GM23338 (cell line): ENCODE measurements at regions not wholly inside any gene's neighbourhood (a gene's known extent, or its start where the extent isn't known, plus 50 kb on each side); places are given as distances from the start of the nearest gene placed in this dataset.
A peak's percentile ranks its signal among the peaks of the same experiment; 100 is the strongest.

Experiments
- ATAC-seq: fragments of 200-7000 bp; cut with Tn5 transposase; 3 replicates; pipeline ENCODE4 v1.9.1; 2020
- DNase-seq: peaks from one replicate; pipeline ENCODE4 v3.0.0-alpha.2; 2015; ENCODE audit warnings: low spot score
- H2AFZ ChIP-seq: fragments of 200-600 bp; sonication (generic); 2 replicates; pipeline ENCODE4 v1.8.0; 2016; ENCODE audit warnings: antibody characterized with exemption, mild to moderate bottlenecking, moderate library complexity
- H3F3A ChIP-seq: fragments of 200-600 bp; sonication (generic); replicated peaks from 2 replicates; pipeline ENCODE4 v1.8.0; 2017; ENCODE audit warnings: antibody characterized with exemption, mixed run types, low read depth
- H3K27ac ChIP-seq: fragments of 200-600 bp; sonication (generic); 2 replicates; pipeline ENCODE4 v1.6.1; 2016; ENCODE audit warnings: low read depth
- H3K27me3 ChIP-seq: fragments of 200-600 bp; sonication (generic); 2 replicates; pipeline ENCODE4 v1.8.0; 2016; ENCODE audit warnings: mild to moderate bottlenecking, mixed run types, moderate library complexity; ENCODE audit not compliant: insufficient read depth
- H3K36me3 ChIP-seq: fragments of 200-600 bp; sonication (generic); 2 replicates; pipeline ENCODE4 v1.8.0; 2016; ENCODE audit warnings: mild to moderate bottlenecking; ENCODE audit not compliant: insufficient read depth
- H3K4me1 ChIP-seq: fragments of 200-600 bp; sonication (generic); 2 replicates; pipeline ENCODE4 v1.8.0; 2016; ENCODE audit warnings: mild to moderate bottlenecking, moderate library complexity; ENCODE audit not compliant: insufficient read depth
- H3K4me2 ChIP-seq: fragments of 200-600 bp; sonication (generic); 2 replicates; pipeline ENCODE4 v1.7.1; 2017; ENCODE audit warnings: mixed run types
- H3K4me3 ChIP-seq: fragments of 200-600 bp; sonication (generic); 2 replicates; pipeline ENCODE4 v1.6.1; 2016; ENCODE audit warnings: mixed run types
- H3K79me2 ChIP-seq: fragments of 200-600 bp; sonication (generic); replicated peaks from 2 replicates; pipeline ENCODE4 v1.8.0; 2017; ENCODE audit warnings: mild to moderate bottlenecking; ENCODE audit not compliant: insufficient read depth
- H3K9me2 ChIP-seq: fragments of 200-600 bp; sonication (generic); 2 replicates; pipeline ENCODE4 v1.8.0; 2017; ENCODE audit not compliant: insufficient read depth
- H4K20me1 ChIP-seq: fragments of 200-600 bp; sonication (generic); replicated peaks from 2 replicates; pipeline ENCODE4 v1.8.0; 2017; ENCODE audit warnings: mild to moderate bottlenecking; ENCODE audit not compliant: insufficient read depth
- H3K27ac Mint-ChIP-seq: 2 replicates; pipeline ENCODE4 v1.8.0; 2020; ENCODE audit warnings: inconsistent platforms, mild to moderate bottlenecking, moderate library complexity, mixed read lengths
- H3K27me3 Mint-ChIP-seq: 3 replicates; pipeline ENCODE4 v1.8.0; 2022; ENCODE audit warnings: low read depth, mild to moderate bottlenecking, moderate library complexity, mixed read lengths, inconsistent platforms; ENCODE audit not compliant: insufficient read depth, poor library complexity
- H3K36me3 Mint-ChIP-seq: 3 replicates; pipeline ENCODE4 v1.8.0; 2021; ENCODE audit warnings: low read depth, mild to moderate bottlenecking, inconsistent platforms, moderate library complexity, mixed read lengths
- H3K4me1 Mint-ChIP-seq: 3 replicates; pipeline ENCODE4 v1.8.0; 2020; ENCODE audit warnings: mild to moderate bottlenecking, inconsistent platforms, mixed read lengths
- H3K4me3 Mint-ChIP-seq: 3 replicates; pipeline ENCODE4 v1.8.0; 2021; ENCODE audit warnings: moderate library complexity, mild to moderate bottlenecking, inconsistent platforms, mixed read lengths
- H3K9me3 Mint-ChIP-seq: 3 replicates; pipeline ENCODE4 v1.8.0; 2020; ENCODE audit warnings: moderate library complexity, mild to moderate bottlenecking, inconsistent platforms, mixed read lengths
- EZH2 ChIP-seq: fragments of 200-600 bp; sonication (generic); IDR thresholded peaks from one replicate; pipeline ENCODE4 v1.8.0; 2017; ENCODE audit warnings: antibody characterized with exemption, mild to moderate bottlenecking, low read depth; ENCODE audit not compliant: unreplicated experiment
- EZH2phosphoT487 ChIP-seq: fragments of 200-600 bp; sonication (generic); IDR thresholded peaks from one replicate; pipeline ENCODE4 v1.8.1; 2018; ENCODE audit warnings: antibody characterized with exemption; ENCODE audit not compliant: unreplicated experiment
- JUNB ChIP-seq: IDR thresholded peaks from one replicate; pipeline ENCODE4 v1.6.1; 2016; ENCODE audit warnings: antibody characterized with exemption; ENCODE audit not compliant: unreplicated experiment
- NANOG ChIP-seq: IDR thresholded peaks from 2 replicates; pipeline ENCODE4 v1.6.1; 2016; ENCODE audit warnings: antibody characterized with exemption, borderline replicate concordance
- POLR2AphosphoS5 ChIP-seq: IDR thresholded peaks from 2 replicates; pipeline ENCODE4 v1.6.1; 2016; ENCODE audit warnings: antibody characterized with exemption, low read depth
- STAT1 ChIP-seq: IDR thresholded peaks from one replicate; pipeline ENCODE4 v1.6.1; 2016; ENCODE audit warnings: antibody characterized with exemption; ENCODE audit not compliant: unreplicated experiment
- ZNF114 ChIP-seq: fragments of 250-450 bp; sonication (Bioruptor Pico); IDR thresholded peaks from 2 replicates; pipeline ENCODE4 v1.5.0; 2020; ENCODE audit warnings: mild to moderate bottlenecking, moderate library complexity
- ZNF331 ChIP-seq: fragments of 250-450 bp; sonication (Bioruptor Pico); IDR thresholded peaks from 2 replicates; pipeline ENCODE4 v1.5.0; 2020; ENCODE audit warnings: low read depth, mild to moderate bottlenecking, moderate library complexity
- TF ChIP-seq, protein P1 (sequence below), 2 experiments: fragments of 200-600 bp in 1 of 2; sonication (generic) in 1 of 2; conservative IDR thresholded peaks; 2 replicates each; pipeline versions ENCODE4 v1.5.1 to v1.6.1; 2016 to 2017; ENCODE audit warnings: antibody characterized with exemption in 2 of 2, low read depth in 2 of 2, mild to moderate bottlenecking in 2 of 2, moderate library complexity in 1 of 2
- TF ChIP-seq, protein P2 (sequence below): fragments of 250-450 bp; sonication (Bioruptor Pico); IDR thresholded peaks from 2 replicates; pipeline ENCODE4 v1.5.0; 2020; ENCODE audit warnings: mild to moderate bottlenecking, moderate library complexity

- no peak for DNase-seq
- Histone ChIP-seq H3K27me3 (no peaks in the 10 kb centered on the region), H3K9me2 (0 out of 2 replicates have a peak, but pooled peaks cover 2% of the 10 kb centered on the region), H4K20me1 (no peaks in the 10 kb centered on the region), H3K36me3 (no peaks in the 10 kb centered on the region), H3K79me2 (no peaks in the 10 kb centered on the region), H3K4me3 (no peak overlapping the region; the same call in 1 of the 2 replicates), H3K4me1 (peaks cover 19% of the 10 kb centered on the region), H3F3A (peaks cover 7% of the 10 kb centered on the region; the same call in 1 of the 2 replicates), H2AFZ (no peak overlapping the region; the same call in 1 of the 2 replicates), H3K4me2 (peak overlapping the region; percentile 70), H3K27ac (no peak overlapping the region)
- no peak for TF ChIP-seq EZH2
- no peak for TF ChIP-seq ZNF331
- TF ChIP-seq, protein P1, sequence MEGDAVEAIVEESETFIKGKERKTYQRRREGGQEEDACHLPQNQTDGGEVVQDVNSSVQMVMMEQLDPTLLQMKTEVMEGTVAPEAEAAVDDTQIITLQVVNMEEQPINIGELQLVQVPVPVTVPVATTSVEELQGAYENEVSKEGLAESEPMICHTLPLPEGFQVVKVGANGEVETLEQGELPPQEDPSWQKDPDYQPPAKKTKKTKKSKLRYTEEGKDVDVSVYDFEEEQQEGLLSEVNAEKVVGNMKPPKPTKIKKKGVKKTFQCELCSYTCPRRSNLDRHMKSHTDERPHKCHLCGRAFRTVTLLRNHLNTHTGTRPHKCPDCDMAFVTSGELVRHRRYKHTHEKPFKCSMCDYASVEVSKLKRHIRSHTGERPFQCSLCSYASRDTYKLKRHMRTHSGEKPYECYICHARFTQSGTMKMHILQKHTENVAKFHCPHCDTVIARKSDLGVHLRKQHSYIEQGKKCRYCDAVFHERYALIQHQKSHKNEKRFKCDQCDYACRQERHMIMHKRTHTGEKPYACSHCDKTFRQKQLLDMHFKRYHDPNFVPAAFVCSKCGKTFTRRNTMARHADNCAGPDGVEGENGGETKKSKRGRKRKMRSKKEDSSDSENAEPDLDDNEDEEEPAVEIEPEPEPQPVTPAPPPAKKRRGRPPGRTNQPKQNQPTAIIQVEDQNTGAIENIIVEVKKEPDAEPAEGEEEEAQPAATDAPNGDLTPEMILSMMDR (conservative IDR thresholded peaks at IDR 0.05; ENCODE audit: low read depth in 2 of 2) = no peak
- Mint-ChIP-seq H3K27me3 (peaks cover 7% of the 10 kb centered on the region), H3K4me1 (peaks cover 40% of the 10 kb centered on the region), H3K9me3 (no peaks in the 10 kb centered on the region), H3K4me3 (no peak overlapping the region; the same call in 2 of the 3 replicates), H3K27ac (no peak overlapping the region), H3K36me3 (no peaks in the 10 kb centered on the region)
- no peak for ATAC-seq
Measured at GRCh38 chr1:234969011-234969441, 159.6 kb downstream of the TOMM20 start.

DNA sequence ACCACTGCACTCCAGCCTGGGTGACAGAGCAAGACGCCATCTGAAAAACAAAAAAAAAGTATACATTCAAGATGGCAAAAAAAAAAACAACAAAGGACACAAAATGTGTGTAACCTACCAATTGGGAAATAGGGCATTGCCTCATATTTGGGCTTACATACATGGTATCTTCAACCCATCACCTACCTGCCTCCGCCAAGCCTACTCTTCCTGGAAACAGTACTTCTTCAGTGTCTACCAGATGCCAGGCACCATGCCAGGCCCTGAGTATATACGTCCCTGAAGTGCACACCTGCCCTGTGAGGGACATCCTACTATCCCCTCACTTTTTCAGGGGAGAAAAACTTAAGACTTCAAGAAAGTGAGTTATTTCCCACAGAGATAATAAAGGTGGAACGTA, 160.2 kb downstream of the TOMM20 start:
- H4K20me1 ChIP-seq = no peaks in the 10 kb centered on the region
- H3K36me3 ChIP-seq = no peaks in the 10 kb centered on the region
- 0 out of 2 replicates have a peak, but pooled peaks cover 2% of the 10 kb centered on the region for H3K9me2 ChIP-seq
- H3K79me2 ChIP-seq = no peaks in the 10 kb centered on the region
- peaks cover 19% of the 10 kb centered on the region for H3K4me1 ChIP-seq
- no peak for ATAC-seq
- H3F3A ChIP-seq = peaks cover 7% of the 10 kb centered on the region; the same call in 1 of the 2 replicates
- no peak overlapping the region for H3K27ac ChIP-seq
- no peak overlapping the region for H3K4me3 ChIP-seq
- no peaks in the 10 kb centered on the region for H3K36me3 Mint-ChIP-seq
- no peak for DNase-seq
- H3K27me3 ChIP-seq = no peaks in the 10 kb centered on the region
- H3K27ac Mint-ChIP-seq = no peak overlapping the region
- H3K9me3 Mint-ChIP-seq = no peaks in the 10 kb centered on the region
- no peak overlapping the region for H3K4me3 Mint-ChIP-seq
- H2AFZ ChIP-seq = no peak overlapping the region
- peaks cover 41% of the 10 kb centered on the region for H3K4me1 Mint-ChIP-seq
- peaks cover 7% of the 10 kb centered on the region for H3K27me3 Mint-ChIP-seq
- no peak overlapping the region for H3K4me2 ChIP-seq
- TF ChIP-seq JUNB = no peak
- no peak for TF ChIP-seq EZH2phosphoT487
- TF ChIP-seq, protein P1 (conservative IDR thresholded peaks at IDR 0.05; ENCODE audit: low read depth in 2 of 2) = no peak
- TF ChIP-seq NANOG = no peak
- no peak for TF ChIP-seq ZNF114 (CRISPR knock-in tag)
- TF ChIP-seq, protein P2, sequence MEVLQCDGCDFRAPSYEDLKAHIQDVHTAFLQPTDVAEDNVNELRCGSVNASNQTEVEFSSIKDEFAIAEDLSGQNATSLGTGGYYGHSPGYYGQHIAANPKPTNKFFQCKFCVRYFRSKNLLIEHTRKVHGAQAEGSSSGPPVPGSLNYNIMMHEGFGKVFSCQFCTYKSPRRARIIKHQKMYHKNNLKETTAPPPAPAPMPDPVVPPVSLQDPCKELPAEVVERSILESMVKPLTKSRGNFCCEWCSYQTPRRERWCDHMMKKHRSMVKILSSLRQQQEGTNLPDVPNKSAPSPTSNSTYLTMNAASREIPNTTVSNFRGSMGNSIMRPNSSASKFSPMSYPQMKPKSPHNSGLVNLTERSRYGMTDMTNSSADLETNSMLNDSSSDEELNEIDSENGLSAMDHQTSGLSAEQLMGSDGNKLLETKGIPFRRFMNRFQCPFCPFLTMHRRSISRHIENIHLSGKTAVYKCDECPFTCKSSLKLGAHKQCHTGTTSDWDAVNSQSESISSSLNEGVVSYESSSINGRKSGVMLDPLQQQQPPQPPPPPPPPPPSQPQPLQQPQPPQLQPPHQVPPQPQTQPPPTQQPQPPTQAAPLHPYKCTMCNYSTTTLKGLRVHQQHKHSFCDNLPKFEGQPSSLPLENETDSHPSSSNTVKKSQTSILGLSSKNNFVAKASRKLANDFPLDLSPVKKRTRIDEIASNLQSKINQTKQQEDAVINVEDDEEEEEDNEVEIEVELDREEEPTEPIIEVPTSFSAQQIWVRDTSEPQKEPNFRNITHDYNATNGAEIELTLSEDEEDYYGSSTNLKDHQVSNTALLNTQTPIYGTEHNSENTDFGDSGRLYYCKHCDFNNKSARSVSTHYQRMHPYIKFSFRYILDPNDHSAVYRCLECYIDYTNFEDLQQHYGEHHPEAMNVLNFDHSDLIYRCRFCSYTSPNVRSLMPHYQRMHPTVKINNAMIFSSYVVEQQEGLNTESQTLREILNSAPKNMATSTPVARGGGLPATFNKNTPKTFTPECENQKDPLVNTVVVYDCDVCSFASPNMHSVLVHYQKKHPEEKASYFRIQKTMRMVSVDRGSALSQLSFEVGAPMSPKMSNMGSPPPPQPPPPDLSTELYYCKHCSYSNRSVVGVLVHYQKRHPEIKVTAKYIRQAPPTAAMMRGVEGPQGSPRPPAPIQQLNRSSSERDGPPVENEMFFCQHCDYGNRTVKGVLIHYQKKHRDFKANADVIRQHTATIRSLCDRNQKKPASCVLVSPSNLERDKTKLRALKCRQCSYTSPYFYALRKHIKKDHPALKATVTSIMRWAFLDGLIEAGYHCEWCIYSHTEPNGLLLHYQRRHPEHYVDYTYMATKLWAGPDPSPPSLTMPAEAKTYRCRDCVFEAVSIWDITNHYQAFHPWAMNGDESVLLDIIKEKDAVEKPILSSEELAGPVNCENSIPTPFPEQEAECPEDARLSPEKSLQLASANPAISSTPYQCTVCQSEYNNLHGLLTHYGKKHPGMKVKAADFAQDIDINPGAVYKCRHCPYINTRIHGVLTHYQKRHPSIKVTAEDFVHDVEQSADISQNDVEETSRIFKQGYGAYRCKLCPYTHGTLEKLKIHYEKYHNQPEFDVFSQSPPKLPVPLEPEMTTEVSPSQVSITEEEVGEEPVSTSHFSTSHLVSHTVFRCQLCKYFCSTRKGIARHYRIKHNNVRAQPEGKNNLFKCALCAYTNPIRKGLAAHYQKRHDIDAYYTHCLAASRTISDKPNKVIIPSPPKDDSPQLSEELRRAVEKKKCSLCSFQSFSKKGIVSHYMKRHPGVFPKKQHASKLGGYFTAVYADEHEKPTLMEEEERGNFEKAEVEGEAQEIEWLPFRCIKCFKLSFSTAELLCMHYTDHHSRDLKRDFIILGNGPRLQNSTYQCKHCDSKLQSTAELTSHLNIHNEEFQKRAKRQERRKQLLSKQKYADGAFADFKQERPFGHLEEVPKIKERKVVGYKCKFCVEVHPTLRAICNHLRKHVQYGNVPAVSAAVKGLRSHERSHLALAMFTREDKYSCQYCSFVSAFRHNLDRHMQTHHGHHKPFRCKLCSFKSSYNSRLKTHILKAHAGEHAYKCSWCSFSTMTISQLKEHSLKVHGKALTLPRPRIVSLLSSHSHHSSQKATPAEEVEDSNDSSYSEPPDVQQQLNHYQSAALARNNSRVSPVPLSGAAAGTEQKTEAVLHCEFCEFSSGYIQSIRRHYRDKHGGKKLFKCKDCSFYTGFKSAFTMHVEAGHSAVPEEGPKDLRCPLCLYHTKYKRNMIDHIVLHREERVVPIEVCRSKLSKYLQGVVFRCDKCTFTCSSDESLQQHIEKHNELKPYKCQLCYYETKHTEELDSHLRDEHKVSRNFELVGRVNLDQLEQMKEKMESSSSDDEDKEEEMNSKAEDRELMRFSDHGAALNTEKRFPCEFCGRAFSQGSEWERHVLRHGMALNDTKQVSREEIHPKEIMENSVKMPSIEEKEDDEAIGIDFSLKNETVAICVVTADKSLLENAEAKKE (CRISPR knock-in tag) = no peak
- TF ChIP-seq EZH2 = no peak
- TF ChIP-seq STAT1 = no peak
- no peak for TF ChIP-seq ZNF331
- no peak for TF ChIP-seq POLR2AphosphoS5
